SK-N-SH treated with all-trans-retinoic acid at 6 μM for 48 hours (cell line): ENCODE measurements at regions not wholly inside any gene's neighbourhood (a gene's known extent, or its start where the extent isn't known, plus 50 kb on each side); places are given as distances from the start of the nearest gene placed in this dataset.

Source experiments
- ATAC-seq: fragments of 200-7000 bp; cut with Tn5 transposase; 3 replicates; pipeline ENCODE4 v1.9.1; 2020; ENCODE audit warnings: mild to moderate bottlenecking, moderate library complexity
- ARNTL ChIP-seq: fragments of 450-650 bp; formaldehyde crosslinking; IDR thresholded peaks from 2 replicates; pipeline ENCODE4 v1.5.0; 2020; ENCODE audit warnings: low read depth, mild to moderate bottlenecking, moderate library complexity, borderline replicate concordance
- BACH2 ChIP-seq: fragments of 250-450 bp; sonication (Bioruptor Pico); IDR thresholded peaks from 2 replicates; pipeline ENCODE4 v1.9.0; 2021; ENCODE audit warnings: mild to moderate bottlenecking, borderline replicate concordance
- CSDC2 ChIP-seq: fragments of 250-450 bp; sonication (Bioruptor Pico); IDR thresholded peaks from 2 replicates; pipeline ENCODE4 v1.5.0; 2020; ENCODE audit warnings: mild to moderate bottlenecking, moderate library complexity
- ESRRG ChIP-seq: fragments of 250-450 bp; sonication (Bioruptor Pico); IDR thresholded peaks from 2 replicates; pipeline ENCODE4 v1.6.1; 2021; ENCODE audit warnings: mild to moderate bottlenecking
- GLIS3 ChIP-seq: fragments of 250-450 bp; sonication (Bioruptor Pico); IDR thresholded peaks from 2 replicates; pipeline ENCODE4 v1.5.0; 2020; ENCODE audit warnings: mild to moderate bottlenecking, moderate library complexity
- ISL1 ChIP-seq: fragments of 250-450 bp; sonication (Bioruptor Pico); IDR thresholded peaks from 2 replicates; pipeline ENCODE4 v2.1.2; 2022; ENCODE audit warnings: mild to moderate bottlenecking, moderate library complexity
- OSR1 ChIP-seq: fragments of 250-450 bp; sonication (Bioruptor Pico); IDR thresholded peaks from 2 replicates; pipeline ENCODE4 v1.8.0; 2022; ENCODE audit warnings: moderate library complexity, mild to moderate bottlenecking, inconsistent platforms
- PPARA ChIP-seq: fragments of 250-450 bp; sonication (Bioruptor Pico); IDR thresholded peaks from 2 replicates; pipeline ENCODE4 v1.5.0; 2020; ENCODE audit warnings: mild to moderate bottlenecking, borderline replicate concordance
- RARB ChIP-seq: fragments of 250-450 bp; sonication (Bioruptor Pico); IDR thresholded peaks from 2 replicates; pipeline ENCODE4 v1.8.0; 2021; ENCODE audit warnings: mild to moderate bottlenecking, moderate library complexity
- SNAI2 ChIP-seq: fragments of 250-450 bp; sonication (Bioruptor Pico); IDR thresholded peaks from 2 replicates; pipeline ENCODE4 v1.5.0; 2020; ENCODE audit warnings: mild to moderate bottlenecking, moderate library complexity
- TOX ChIP-seq: fragments of 250-450 bp; sonication (Bioruptor Pico); IDR thresholded peaks from 2 replicates; pipeline ENCODE4 v1.8.0; 2021; ENCODE audit warnings: mild to moderate bottlenecking, moderate library complexity, borderline replicate concordance
- ZC3H10 ChIP-seq: fragments of 250-450 bp; sonication (Bioruptor Pico); IDR thresholded peaks from 2 replicates; pipeline ENCODE4 v1.5.1; 2021; ENCODE audit warnings: mild to moderate bottlenecking, moderate library complexity
- ZFP3 ChIP-seq: fragments of 250-450 bp; sonication (Bioruptor Pico); IDR thresholded peaks from 2 replicates; pipeline ENCODE4 v1.5.0; 2020; ENCODE audit warnings: mild to moderate bottlenecking, moderate library complexity
- ZFP30 ChIP-seq: fragments of 450-650 bp; formaldehyde crosslinking; IDR thresholded peaks from 2 replicates; pipeline ENCODE4 v1.5.0; 2022; ENCODE audit warnings: mild to moderate bottlenecking, moderate library complexity
- ZNF565 ChIP-seq: fragments of 450-650 bp; formaldehyde crosslinking; conservative IDR thresholded peaks from 2 replicates; pipeline ENCODE4 v1.5.0; 2020; ENCODE audit warnings: low read depth, mild to moderate bottlenecking, moderate library complexity
- ZNF70 ChIP-seq: fragments of 450-650 bp; formaldehyde crosslinking; IDR thresholded peaks from 2 replicates; pipeline ENCODE4 v1.5.0; 2020; ENCODE audit warnings: mild to moderate bottlenecking, moderate library complexity
- ZNF8 ChIP-seq: fragments of 450-650 bp; formaldehyde crosslinking; IDR thresholded peaks from 2 replicates; pipeline ENCODE4 v1.5.0; 2020; ENCODE audit warnings: mild to moderate bottlenecking, moderate library complexity
- TF ChIP-seq, protein P1 (sequence below): fragments of 250-450 bp; sonication (Bioruptor Pico); IDR thresholded peaks from 2 replicates; pipeline ENCODE4 v1.8.0; 2020; ENCODE audit warnings: mild to moderate bottlenecking, moderate library complexity, borderline replicate concordance
- TF ChIP-seq, protein P2 (sequence below): fragments of 250-450 bp; sonication (Bioruptor Pico); IDR thresholded peaks from 2 replicates; pipeline ENCODE4 v1.5.1; 2020; ENCODE audit warnings: low read depth, mild to moderate bottlenecking, moderate library complexity
- TF ChIP-seq, protein P3 (sequence below): fragments of 250-450 bp; sonication (Bioruptor Pico); IDR thresholded peaks from 2 replicates; pipeline ENCODE4 v1.5.0; 2020; ENCODE audit warnings: mild to moderate bottlenecking, moderate library complexity
- TF ChIP-seq, protein P4 (sequence below): fragments of 250-450 bp; sonication (Bioruptor Pico); IDR thresholded peaks from 2 replicates; pipeline ENCODE4 v1.8.0; 2021; ENCODE audit warnings: low read depth, mild to moderate bottlenecking, moderate library complexity, borderline replicate concordance
- TF ChIP-seq, protein P5 (sequence below): fragments of 250-450 bp; sonication (Bioruptor Pico); IDR thresholded peaks from 2 replicates; pipeline ENCODE4 v1.5.1; 2021; ENCODE audit warnings: mild to moderate bottlenecking, moderate library complexity

DNA sequence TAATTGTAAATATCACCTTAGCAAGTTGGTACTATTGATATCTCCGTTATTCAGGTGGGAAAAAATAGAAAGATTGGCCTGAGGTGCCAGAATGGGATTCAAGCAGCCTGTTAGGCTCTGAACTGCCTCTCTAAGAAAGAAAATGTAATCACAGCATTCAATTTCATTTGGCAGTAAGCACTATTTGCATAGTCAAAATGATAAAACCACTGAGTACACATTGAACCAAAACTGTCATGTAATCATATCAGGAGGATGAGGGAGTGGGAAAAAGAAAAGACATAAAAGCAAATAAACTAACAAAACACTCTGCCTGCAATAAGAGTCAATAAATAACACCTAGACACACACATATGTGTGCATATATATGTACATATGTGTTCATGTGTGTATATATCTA lies 103.9 kb upstream of the TACR1 start:
- ATAC-seq: no peak
- no peak for TF ChIP-seq GLIS3

DNA sequence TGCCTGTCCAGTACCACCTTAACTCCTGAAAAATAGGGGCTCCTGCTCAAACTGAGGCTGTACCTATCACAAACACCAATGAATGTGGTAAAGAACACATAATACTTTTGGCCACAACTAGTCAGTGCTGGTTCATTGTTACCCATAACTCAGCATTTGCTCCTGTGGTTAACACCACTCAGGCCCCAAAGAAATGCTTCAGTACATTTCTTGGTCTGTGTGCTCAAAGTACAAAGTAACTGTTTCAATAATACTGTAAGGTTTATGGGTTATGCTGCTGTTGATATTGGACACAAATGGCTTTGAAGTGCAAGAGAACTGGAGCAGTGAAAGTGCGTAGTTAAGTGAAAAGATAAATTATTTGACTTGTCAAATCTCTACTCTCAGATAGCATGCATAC lies 95.0 kb upstream of the TACR1 start:
- ATAC-seq: no peak
- TF ChIP-seq, protein P1, sequence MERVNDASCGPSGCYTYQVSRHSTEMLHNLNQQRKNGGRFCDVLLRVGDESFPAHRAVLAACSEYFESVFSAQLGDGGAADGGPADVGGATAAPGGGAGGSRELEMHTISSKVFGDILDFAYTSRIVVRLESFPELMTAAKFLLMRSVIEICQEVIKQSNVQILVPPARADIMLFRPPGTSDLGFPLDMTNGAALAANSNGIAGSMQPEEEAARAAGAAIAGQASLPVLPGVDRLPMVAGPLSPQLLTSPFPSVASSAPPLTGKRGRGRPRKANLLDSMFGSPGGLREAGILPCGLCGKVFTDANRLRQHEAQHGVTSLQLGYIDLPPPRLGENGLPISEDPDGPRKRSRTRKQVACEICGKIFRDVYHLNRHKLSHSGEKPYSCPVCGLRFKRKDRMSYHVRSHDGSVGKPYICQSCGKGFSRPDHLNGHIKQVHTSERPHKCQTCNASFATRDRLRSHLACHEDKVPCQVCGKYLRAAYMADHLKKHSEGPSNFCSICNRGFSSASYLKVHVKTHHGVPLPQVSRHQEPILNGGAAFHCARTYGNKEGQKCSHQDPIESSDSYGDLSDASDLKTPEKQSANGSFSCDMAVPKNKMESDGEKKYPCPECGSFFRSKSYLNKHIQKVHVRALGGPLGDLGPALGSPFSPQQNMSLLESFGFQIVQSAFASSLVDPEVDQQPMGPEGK (CRISPR knock-in tag): no peak
- TF ChIP-seq, protein P2, sequence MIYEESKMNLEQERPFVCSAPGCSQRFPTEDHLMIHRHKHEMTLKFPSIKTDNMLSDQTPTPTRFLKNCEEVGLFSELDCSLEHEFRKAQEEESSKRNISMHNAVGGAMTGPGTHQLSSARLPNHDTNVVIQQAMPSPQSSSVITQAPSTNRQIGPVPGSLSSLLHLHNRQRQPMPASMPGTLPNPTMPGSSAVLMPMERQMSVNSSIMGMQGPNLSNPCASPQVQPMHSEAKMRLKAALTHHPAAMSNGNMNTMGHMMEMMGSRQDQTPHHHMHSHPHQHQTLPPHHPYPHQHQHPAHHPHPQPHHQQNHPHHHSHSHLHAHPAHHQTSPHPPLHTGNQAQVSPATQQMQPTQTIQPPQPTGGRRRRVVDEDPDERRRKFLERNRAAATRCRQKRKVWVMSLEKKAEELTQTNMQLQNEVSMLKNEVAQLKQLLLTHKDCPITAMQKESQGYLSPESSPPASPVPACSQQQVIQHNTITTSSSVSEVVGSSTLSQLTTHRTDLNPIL: no peak
- no peak for TF ChIP-seq CSDC2 (CRISPR knock-in tag)
- TF ChIP-seq GLIS3: no peak
- TF ChIP-seq ZFP3 (CRISPR knock-in tag): no peak
- no peak for TF ChIP-seq SNAI2
- TF ChIP-seq OSR1 (CRISPR knock-in tag): no peak
- no peak for TF ChIP-seq BACH2 (CRISPR knock-in tag)
- TF ChIP-seq, protein P3, sequence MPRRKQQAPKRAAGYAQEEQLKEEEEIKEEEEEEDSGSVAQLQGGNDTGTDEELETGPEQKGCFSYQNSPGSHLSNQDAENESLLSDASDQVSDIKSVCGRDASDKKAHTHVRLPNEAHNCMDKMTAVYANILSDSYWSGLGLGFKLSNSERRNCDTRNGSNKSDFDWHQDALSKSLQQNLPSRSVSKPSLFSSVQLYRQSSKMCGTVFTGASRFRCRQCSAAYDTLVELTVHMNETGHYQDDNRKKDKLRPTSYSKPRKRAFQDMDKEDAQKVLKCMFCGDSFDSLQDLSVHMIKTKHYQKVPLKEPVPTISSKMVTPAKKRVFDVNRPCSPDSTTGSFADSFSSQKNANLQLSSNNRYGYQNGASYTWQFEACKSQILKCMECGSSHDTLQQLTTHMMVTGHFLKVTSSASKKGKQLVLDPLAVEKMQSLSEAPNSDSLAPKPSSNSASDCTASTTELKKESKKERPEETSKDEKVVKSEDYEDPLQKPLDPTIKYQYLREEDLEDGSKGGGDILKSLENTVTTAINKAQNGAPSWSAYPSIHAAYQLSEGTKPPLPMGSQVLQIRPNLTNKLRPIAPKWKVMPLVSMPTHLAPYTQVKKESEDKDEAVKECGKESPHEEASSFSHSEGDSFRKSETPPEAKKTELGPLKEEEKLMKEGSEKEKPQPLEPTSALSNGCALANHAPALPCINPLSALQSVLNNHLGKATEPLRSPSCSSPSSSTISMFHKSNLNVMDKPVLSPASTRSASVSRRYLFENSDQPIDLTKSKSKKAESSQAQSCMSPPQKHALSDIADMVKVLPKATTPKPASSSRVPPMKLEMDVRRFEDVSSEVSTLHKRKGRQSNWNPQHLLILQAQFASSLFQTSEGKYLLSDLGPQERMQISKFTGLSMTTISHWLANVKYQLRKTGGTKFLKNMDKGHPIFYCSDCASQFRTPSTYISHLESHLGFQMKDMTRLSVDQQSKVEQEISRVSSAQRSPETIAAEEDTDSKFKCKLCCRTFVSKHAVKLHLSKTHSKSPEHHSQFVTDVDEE (CRISPR knock-in tag): no peak
- TF ChIP-seq ZNF565 (CRISPR knock-in tag): no peak
- TF ChIP-seq ZNF8 (CRISPR knock-in tag): no peak
- no peak for TF ChIP-seq ISL1 (CRISPR knock-in tag)
- TF ChIP-seq TOX (CRISPR knock-in tag): no peak
- TF ChIP-seq, protein P4, sequence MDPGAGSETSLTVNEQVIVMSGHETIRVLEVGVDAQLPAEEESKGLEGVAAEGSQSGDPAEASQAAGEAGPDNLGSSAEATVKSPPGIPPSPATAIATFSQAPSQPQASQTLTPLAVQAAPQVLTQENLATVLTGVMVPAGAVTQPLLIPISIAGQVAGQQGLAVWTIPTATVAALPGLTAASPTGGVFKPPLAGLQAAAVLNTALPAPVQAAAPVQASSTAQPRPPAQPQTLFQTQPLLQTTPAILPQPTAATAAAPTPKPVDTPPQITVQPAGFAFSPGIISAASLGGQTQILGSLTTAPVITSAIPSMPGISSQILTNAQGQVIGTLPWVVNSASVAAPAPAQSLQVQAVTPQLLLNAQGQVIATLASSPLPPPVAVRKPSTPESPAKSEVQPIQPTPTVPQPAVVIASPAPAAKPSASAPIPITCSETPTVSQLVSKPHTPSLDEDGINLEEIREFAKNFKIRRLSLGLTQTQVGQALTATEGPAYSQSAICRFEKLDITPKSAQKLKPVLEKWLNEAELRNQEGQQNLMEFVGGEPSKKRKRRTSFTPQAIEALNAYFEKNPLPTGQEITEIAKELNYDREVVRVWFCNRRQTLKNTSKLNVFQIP (CRISPR knock-in tag): no peak
- TF ChIP-seq ARNTL: no peak
- no peak for TF ChIP-seq ZC3H10 (CRISPR knock-in tag)
- no peak for TF ChIP-seq PPARA (CRISPR knock-in tag)
- TF ChIP-seq, protein P5, sequence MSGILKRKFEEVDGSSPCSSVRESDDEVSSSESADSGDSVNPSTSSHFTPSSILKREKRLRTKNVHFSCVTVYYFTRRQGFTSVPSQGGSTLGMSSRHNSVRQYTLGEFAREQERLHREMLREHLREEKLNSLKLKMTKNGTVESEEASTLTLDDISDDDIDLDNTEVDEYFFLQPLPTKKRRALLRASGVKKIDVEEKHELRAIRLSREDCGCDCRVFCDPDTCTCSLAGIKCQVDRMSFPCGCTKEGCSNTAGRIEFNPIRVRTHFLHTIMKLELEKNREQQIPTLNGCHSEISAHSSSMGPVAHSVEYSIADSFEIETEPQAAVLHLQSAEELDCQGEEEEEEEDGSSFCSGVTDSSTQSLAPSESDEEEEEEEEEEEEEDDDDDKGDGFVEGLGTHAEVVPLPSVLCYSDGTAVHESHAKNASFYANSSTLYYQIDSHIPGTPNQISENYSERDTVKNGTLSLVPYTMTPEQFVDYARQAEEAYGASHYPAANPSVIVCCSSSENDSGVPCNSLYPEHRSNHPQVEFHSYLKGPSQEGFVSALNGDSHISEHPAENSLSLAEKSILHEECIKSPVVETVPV: no peak
- TF ChIP-seq ZFP30 (CRISPR knock-in tag): no peak

DNA sequence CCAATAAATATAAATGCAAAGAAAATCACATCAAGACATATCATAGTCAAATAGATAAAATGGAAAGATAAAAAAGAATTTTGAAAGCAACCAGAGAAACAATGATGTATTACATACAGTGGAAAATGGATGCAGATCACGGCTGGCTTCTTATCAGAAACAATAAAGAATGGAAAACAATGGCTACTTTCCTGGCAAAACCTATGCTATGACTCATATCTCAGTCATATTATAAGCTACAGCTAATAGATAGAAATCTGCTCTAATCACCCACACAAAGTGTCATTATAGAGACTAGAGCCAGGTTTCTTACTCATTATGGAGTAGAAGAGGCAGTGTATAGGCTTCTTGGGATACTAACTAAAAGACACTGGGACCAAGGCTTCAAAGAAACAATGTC lies 93.5 kb upstream of the TACR1 start:
- peak; percentile 68 for ATAC-seq
- no peak for TF ChIP-seq PPARA (CRISPR knock-in tag)
- TF ChIP-seq ISL1 (CRISPR knock-in tag): peak; percentile 71
- no peak for TF ChIP-seq ESRRG
- TF ChIP-seq TOX (CRISPR knock-in tag): no peak
- TF ChIP-seq ZC3H10 (CRISPR knock-in tag): no peak
- TF ChIP-seq ZFP30 (CRISPR knock-in tag): no peak
- TF ChIP-seq, protein P3 (CRISPR knock-in tag): no peak
- no peak for TF ChIP-seq ZNF70 (CRISPR knock-in tag)
- TF ChIP-seq BACH2 (CRISPR knock-in tag): no peak
- TF ChIP-seq, protein P2: peak; percentile 44; the same call in 1 of the 2 replicates
- no peak for TF ChIP-seq ZNF565 (CRISPR knock-in tag)
- TF ChIP-seq OSR1 (CRISPR knock-in tag): no peak
- TF ChIP-seq SNAI2: no peak
- no peak for TF ChIP-seq RARB (CRISPR knock-in tag)
- no peak for TF ChIP-seq GLIS3
- no peak for TF ChIP-seq ARNTL
- TF ChIP-seq, protein P1 (CRISPR knock-in tag): 0 out of 2 replicates have a peak, but pooled peaks have one; percentile 18
